KOPT-K1 (cell line): ENCODE measurements at regions not wholly inside any gene's neighbourhood (a gene's known extent, or its start where the extent isn't known, plus 50 kb on each side); places are given as distances from the start of the nearest gene placed in this dataset.

Experiments used
- H3K27ac ChIP-seq: fragments of 200-600 bp; sonication (generic); 2 replicates; pipeline ENCODE4 v1.5.1; 2016; ENCODE audit warnings: antibody characterized with exemption, mild to moderate bottlenecking, low read depth, low read length; ENCODE audit not compliant: poor library complexity, severe bottlenecking
- H3K36me3 ChIP-seq: fragments of 200-600 bp; sonication (generic); 2 replicates; pipeline ENCODE4 v1.5.1; 2017; ENCODE audit warnings: antibody characterized with exemption, mild to moderate bottlenecking, low read length, moderate library complexity; ENCODE audit not compliant: insufficient read depth
- H3K9me3 ChIP-seq: fragments of 200-600 bp; sonication (generic); 2 replicates; pipeline ENCODE4 v1.5.1; 2017; ENCODE audit warnings: antibody characterized with exemption, low read length, mild to moderate bottlenecking; ENCODE audit not compliant: insufficient read depth, poor library complexity, severe bottlenecking

DNA sequence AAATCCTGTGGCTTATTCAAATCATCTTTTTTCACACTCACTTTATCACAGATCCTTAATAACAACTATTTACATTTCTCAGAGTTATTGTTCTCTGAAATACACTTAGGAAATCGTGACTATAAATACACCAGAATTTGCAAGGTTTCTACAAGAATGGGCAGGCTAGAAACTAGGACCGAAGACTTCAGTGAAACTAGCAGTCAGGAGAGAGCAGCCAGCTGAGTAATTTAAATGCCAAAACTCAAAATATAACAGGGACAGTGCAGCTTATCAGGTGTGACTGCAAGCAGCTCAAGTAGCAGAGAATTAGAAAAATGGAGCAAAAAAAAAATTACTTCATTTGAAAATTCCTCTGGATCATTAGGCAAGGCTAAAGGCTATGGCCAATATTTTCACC lies 719.3 kb upstream of the ZNF608 start:
- Histone ChIP-seq H3K27ac (no peak overlapping the region), H3K36me3 (no peaks in the 10 kb centered on the region), H3K9me3 (no peaks in the 10 kb centered on the region)

DNA sequence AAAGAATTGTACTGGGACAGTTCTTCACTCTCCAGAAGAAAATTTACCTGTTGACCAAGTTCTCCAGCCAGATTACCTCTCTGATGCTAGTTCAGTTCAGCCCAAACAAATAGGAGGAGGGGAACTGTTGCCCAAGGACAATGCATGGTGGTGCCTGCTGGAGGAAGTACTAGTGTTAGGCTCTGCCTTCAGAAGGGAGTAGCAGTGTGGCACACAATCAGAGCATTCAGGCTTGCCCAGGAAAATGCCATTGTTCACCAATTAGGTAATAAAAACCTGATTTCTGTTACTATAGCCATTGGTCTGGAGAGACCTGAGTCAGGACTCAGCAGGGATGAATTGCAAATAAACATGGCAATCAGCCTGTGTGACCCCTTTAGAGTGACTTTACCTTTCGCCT lies 720.8 kb upstream of the ZNF608 start:
- no peaks in the 10 kb centered on the region for H3K36me3 ChIP-seq
- no peak overlapping the region for H3K27ac ChIP-seq
- no peaks in the 10 kb centered on the region for H3K9me3 ChIP-seq

DNA sequence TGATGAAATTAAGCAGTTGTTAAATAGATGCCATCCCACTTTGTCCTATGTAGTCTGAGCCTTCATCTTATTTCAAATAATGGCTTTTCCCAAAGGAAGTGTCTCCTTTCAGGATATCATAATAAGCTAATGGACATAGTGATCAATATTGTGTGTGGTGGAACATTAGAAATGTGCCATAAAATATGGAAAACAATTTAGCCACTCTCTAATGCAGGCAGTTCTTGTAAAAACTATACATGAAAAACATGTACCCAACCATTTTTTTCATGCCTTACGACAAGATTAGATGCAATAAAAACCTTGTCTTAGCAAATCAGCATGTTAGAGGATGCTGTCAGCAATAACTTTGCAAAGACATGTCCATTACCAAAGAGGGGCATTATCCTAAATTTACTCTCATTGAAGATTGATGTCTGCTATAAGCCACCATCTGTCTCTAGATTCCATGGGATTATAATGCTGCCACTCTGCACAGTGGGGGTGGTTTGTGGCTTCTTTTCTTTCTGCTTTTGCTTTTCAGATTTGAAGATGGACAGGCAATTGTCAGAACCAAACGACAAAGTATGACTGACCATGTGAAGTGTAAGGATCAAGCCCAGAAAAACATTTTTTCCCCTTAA lies 724.0 kb upstream of the ZNF608 start:
- Histone ChIP-seq H3K27ac (no peak overlapping the region), H3K36me3 (no peaks in the 10 kb centered on the region), H3K9me3 (no peaks in the 10 kb centered on the region)

GRCh38 chr5:125476901-125477585 lies 730.6 kb upstream of the ZNF608 start:
- Histone ChIP-seq H3K27ac (no peak overlapping the region), H3K9me3 (no peaks in the 10 kb centered on the region)

GRCh38 chr5:125477586-125477975 lies 731.1 kb upstream of the ZNF608 start:
- Histone ChIP-seq H3K36me3 (no peaks in the 10 kb centered on the region), H3K27ac (no peak overlapping the region), H3K9me3 (no peaks in the 10 kb centered on the region)

More at GRCh38 chr5:125476901-125477585, 730.6 kb upstream of the ZNF608 start:
- H3K36me3 ChIP-seq, result no peaks in the 10 kb centered on the region

GRCh38 chr5:125478599-125478998 lies 732.2 kb upstream of the ZNF608 start:
- Histone ChIP-seq H3K36me3 (no peaks in the 10 kb centered on the region), H3K27ac (no peak overlapping the region), H3K9me3 (no peaks in the 10 kb centered on the region)

GRCh38 chr5:125480911-125481310 lies 734.5 kb upstream of the ZNF608 start:
- H3K27ac ChIP-seq, result no peak overlapping the region
- H3K9me3 ChIP-seq, result no peaks in the 10 kb centered on the region
- no peaks in the 10 kb centered on the region for H3K36me3 ChIP-seq

DNA sequence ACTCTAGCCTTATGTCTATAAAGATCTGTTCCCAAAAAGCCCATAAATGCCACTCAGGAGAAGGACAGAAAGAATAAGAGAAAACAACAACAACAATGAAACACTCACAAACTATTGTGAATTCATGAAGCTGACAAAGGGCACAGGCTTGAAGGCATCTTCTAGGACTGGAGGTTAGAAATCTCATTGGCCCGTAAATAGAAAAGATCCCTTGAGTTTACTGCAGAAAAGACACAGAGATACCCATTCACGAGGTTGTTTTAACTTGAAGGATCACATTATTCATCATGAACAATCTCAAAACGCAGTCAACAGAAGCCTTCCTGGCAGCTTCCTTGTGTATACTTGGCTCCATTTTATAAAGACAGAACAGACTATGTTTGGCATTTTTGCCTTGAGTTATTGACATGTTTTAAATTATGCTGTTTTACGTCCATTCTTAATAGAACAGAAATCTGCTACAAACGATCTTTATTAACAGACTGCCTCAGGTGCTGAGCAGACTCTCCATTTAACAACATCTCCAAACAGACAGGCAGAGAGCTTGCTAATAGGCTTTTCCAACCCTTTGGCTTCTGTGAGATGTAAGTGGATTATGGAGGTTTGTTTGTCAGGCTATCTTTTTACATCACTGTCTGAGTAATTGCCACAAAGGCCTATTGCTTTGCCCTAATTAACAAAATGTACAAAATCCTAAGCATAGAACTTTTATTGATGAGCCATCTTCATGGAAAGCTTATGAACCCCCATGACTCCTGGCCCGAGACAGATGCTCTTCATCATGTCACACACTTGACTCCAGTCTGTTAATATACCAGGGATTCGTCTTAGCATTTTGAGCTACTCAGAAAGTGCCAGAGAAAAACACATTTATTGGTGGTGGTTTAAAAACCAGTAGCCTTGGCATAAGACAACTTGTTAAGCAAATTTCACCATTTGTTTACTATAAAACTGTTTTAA lies 735.3 kb upstream of the ZNF608 start:
- H3K36me3 ChIP-seq, result no peaks in the 10 kb centered on the region
- H3K9me3 ChIP-seq, result no peaks in the 10 kb centered on the region
- no peak overlapping the region for H3K27ac ChIP-seq

DNA sequence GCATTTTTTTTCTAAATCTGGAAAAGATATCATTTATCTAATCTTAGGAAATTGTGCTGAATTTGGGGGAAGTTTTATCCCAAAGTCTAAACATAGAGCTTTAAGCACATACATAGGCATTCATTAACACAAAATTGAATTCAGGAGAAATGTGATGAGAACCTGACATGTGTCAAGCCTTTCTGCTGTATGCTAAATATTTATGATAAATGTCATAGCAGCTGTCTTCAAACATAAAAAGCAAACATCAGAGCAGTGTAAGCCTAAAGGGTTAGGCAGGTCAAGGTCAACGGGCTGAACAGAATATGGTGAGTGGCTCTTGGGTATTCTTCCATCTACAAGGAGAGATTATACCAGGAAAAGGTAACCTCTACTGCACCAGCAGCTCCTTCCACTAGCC lies 737.2 kb upstream of the ZNF608 start:
- Histone ChIP-seq H3K9me3 (no peaks in the 10 kb centered on the region), H3K36me3 (no peaks in the 10 kb centered on the region), H3K27ac (no peak overlapping the region)

GRCh38 chr5:125484272-125484741 lies 737.9 kb upstream of the ZNF608 start:
- Histone ChIP-seq H3K27ac (no peak overlapping the region), H3K9me3 (no peaks in the 10 kb centered on the region), H3K36me3 (no peaks in the 10 kb centered on the region)

GRCh38 chr5:125484742-125485641 lies 738.6 kb upstream of the ZNF608 start:
- Histone ChIP-seq H3K36me3 (no peaks in the 10 kb centered on the region), H3K9me3 (no peaks in the 10 kb centered on the region), H3K27ac (no peak overlapping the region)

GRCh38 chr5:125485771-125486170 lies 739.3 kb upstream of the ZNF608 start:
- Histone ChIP-seq H3K9me3 (no peaks in the 10 kb centered on the region), H3K36me3 (no peaks in the 10 kb centered on the region), H3K27ac (no peak overlapping the region)

DNA sequence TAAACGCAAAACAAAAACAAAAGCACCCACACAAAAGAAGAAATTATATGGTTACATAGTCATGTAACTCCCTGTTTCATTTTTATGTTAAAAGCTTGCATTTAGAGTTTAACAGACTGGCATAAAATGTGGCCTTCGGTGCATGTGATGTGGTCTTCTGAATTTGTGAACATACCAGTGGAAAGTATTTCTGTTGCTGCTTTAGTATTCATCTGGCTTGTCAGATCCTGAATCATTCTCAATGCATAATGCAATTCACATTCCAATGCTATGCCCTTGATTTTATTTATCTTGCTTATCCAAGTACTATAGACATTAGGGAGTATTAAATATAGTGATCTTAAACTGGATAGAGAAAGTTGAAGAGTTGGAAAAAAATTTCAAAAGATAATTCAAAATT lies 740.2 kb upstream of the ZNF608 start:
- H3K27ac ChIP-seq, result no peak overlapping the region
- no peaks in the 10 kb centered on the region for H3K36me3 ChIP-seq
- H3K9me3 ChIP-seq, result no peaks in the 10 kb centered on the region

GRCh38 chr5:125487231-125487630 lies 740.8 kb upstream of the ZNF608 start:
- Histone ChIP-seq H3K36me3 (no peaks in the 10 kb centered on the region), H3K9me3 (no peaks in the 10 kb centered on the region), H3K27ac (no peak overlapping the region)
